GM10248 (cell line): ENCODE measurements at regions not wholly inside any gene's neighbourhood (a gene's known extent, or its start where the extent isn't known, plus 50 kb on each side); places are given as distances from the start of the nearest gene placed in this dataset.

Experiments used
- CTCF ChIA-PET: fragments of 300-600 bp; sonication (Branson Sonifier 250); formaldehyde crosslinking; extraction: SDS; loops from one replicate; lab custom pipeline; 2021; ENCODE audit warnings: antibody characterized with exemption; lab: Yijun Ruan, JAX
- POLR2A ChIA-PET: fragments of 350-650 bp; sonication (Branson Sonifier 250); formaldehyde crosslinking; extraction: SDS; loops from one replicate; lab custom pipeline; 2020; ENCODE audit warnings: antibody characterized with exemption; lab: Yijun Ruan, JAX
- DNase-seq: peaks from one replicate; pipeline ENCODE4 v3.0.0; 2012; ENCODE audit errors: extremely low spot score
- TF ChIP-seq, protein P1 (sequence below): IDR thresholded peaks from 2 replicates; pipeline ENCODE4 v1.5.1; 2012; ENCODE audit warnings: mild to moderate bottlenecking, low read depth; ENCODE audit errors: extremely low read depth, missing control alignments, control extremely low read depth

DNA sequence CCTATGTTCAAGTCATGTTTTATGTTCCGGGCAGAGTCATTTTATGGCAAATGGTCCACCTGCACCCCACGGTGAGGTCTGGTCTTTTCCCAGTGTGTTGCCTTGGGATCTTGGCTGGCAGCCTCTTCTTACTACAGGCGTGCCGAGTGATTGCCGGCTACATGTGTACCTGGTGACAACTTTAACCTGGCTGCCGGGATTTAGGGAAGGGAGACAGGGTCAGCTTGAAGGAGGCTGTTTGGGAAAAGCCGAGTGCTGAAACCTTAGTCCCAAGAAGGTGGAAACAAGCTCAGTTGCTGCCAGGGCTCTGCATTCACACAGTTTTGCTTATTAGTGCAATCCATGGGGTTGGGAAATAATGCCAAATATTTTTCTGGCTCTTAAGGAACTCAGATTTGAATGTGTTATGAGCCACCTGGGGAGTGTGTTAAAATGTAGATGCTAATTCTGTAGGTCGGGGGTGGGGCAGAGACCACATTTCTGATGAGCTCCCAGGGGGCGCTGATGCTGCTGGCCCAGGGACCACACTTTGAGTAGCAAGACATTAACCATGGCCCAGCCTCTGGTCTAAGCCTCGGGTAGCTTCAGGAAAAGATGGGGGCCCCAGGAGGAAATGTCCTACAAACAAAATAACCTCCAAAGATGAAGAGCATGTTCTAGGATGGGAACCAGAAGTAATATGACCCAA lies 179.6 kb downstream of the TBX5 start:
- DNase-seq = no peak
- ChIA-PET POLR2A (no interaction called here), CTCF (interaction anchor here (1.0 kb wide), 1 partner anchor 16 kb away, joined by 3 read pairs; no protein-coding TSS in a partner anchor)
- TF ChIP-seq, protein P1, sequence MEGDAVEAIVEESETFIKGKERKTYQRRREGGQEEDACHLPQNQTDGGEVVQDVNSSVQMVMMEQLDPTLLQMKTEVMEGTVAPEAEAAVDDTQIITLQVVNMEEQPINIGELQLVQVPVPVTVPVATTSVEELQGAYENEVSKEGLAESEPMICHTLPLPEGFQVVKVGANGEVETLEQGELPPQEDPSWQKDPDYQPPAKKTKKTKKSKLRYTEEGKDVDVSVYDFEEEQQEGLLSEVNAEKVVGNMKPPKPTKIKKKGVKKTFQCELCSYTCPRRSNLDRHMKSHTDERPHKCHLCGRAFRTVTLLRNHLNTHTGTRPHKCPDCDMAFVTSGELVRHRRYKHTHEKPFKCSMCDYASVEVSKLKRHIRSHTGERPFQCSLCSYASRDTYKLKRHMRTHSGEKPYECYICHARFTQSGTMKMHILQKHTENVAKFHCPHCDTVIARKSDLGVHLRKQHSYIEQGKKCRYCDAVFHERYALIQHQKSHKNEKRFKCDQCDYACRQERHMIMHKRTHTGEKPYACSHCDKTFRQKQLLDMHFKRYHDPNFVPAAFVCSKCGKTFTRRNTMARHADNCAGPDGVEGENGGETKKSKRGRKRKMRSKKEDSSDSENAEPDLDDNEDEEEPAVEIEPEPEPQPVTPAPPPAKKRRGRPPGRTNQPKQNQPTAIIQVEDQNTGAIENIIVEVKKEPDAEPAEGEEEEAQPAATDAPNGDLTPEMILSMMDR = no peak

DNA sequence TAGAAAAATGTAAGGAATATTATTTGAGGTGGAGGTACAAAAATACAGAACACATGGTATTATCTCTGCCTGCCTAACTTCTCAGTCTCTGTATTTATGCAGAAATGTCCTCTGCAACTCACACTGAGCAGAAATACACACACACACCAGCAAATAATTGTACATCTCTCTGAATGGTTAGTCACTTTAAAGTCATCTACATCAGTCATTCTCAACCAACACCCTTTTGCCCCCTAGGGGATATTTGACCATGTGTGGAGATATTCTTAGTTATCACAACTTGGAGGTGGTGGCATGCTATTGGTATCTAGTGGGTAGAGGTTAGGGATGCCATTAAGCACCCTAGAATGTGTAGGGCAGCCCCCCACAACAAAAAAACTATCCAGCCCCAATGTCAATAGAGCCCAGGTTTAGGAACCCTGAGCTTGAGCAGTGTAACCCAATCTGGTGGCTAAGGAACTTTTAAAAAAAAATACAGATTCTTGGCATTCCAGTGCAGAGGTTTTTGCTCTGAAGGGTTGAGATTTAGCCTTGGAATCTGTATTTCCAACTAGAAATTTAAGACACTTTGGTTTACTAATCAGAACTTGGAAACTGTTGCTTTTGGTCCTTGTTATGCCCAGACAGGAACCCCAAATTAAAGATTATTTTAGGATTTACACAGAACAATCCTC lies 183.8 kb downstream of the TBX5 start:
- DNase-seq = no peak
- TF ChIP-seq, protein P1 = no peak
- ChIA-PET POLR2A (no interaction called here), CTCF (no interaction called here)

DNA sequence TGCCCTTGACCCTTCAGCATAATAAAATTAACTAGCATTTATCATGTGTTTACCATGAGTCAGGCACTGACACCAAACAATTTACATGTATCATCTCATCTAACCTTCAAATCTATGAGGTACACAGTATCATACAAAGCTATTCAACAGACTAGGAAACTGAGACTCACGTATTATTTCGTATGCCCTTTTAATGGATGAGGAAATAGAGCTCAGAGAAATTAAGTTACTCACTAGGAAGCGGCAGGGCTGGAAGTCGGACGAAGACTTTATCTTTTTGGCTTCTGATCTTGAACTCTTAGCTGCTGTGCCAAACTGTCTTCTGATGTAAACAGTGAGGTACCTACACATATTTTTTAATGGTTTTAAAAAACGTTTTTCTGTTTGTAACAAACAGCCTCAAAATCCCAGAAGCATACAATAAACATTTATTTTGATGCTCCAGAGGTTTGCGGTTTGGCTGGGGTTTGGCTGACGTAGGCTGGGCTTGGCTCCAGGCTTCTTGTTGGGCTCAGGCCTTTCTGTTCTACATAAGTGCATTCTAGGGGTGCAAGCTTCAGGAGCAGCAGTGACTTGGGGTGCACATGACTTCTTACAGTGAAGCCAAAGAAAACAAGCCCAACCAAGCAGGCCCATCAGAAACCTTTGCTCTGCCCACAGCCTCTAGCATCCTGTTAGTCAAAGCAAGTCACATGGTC lies 184.7 kb downstream of the TBX5 start:
- ChIA-PET POLR2A (no interaction called here), CTCF (no interaction called here)
- TF ChIP-seq, protein P1 = no peak
- DNase-seq = no peak

DNA sequence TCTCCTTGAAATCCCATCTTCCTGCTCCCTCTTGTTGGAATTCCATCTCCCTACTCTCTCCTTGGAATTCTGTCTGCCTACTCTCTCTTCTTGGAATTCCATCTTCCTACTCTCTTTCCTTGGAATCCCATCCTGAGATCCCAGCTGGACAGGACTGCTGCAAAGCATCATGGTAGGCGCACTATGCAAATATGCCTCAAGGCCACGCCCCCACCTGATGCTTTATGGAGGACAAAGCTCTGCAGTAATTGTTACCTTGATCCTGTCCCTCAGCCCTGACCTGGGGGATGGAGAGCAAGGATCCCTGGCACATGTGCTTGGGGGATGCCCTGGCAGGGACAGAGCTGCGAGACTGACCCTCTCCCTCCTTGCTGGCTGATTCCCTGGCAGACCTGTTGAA lies 185.6 kb downstream of the TBX5 start:
- POLR2A ChIA-PET = no interaction called here

DNA sequence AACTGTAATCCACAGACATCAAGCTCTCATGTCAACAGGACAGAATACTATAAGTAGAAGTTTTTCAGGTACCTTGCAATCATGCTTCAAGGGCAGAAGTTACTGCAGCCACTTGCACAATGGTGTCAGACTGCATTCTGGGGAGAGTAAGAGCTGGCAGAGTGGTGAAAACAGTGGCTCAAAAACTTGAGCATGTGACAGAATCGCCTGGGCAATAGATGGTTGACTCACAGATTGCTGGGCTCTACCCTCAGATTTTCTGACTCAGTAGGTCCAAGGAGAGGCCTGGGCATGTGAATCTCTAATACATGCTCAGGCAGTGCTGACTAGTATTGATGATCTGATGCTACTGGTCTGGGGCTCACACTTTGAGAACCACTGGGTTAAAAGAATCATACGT lies 187.8 kb downstream of the TBX5 start:
- POLR2A ChIA-PET = no interaction called here
- CTCF ChIA-PET = no interaction called here
- TF ChIP-seq, protein P1 = no peak
- no peak for DNase-seq

More for the DNA sequence above, 185.6 kb downstream of the TBX5 start:
- TF ChIP-seq, protein P1 = no peak
- CTCF ChIA-PET = no interaction called here
- DNase-seq = no peak

DNA sequence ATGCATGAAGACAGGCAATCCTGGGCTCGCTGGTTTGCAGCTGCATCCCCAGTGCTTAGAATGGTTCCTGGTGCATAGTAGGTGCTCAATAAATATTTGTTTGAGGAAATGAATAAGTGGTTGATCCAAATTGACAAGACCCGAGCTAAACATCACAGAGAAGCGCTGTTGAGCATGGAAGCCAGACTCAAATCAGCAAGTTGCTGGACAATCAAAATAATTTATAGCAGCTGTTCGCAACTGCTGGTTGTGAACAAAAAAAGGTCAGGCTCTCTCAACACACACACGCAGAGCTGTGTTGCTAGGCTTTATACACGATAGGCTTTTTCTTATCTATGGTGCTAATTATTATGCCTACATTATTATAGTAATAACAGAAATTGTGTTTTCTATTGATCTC lies 190.2 kb downstream of the TBX5 start:
- DNase-seq = no peak

More for the DNA sequence above, 190.2 kb downstream of the TBX5 start:
- CTCF ChIA-PET = no interaction called here
- POLR2A ChIA-PET = no interaction called here
- TF ChIP-seq, protein P1 = no peak
